ENCODE measurements at regions not wholly inside any gene's neighbourhood (a gene's known extent, or its start where the extent isn't known, plus 50 kb on each side); places are given as distances from the start of the nearest gene placed in this dataset.

DNA sequence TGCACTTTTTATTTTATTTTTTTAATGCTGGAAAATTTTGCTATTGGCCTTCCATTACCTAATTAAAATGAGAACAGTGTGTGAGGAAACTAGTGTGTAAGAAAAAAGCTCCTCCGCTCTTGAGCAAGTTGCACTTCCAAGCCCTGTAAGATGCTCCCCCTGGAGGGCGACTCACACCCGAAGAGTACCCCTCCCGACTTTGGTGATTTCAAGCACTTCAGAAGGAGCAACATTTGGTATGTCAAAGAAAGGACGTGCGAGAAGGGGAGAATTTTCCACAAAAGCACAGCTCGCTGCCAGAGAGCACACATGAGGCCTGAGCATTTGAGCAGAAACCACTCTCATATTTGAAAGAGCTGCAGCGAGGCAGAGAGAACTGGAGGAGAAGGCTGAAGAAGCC is 504.4 kb downstream of the FGF9 start:
- TF ChIP-seq POLR2A (IDR thresholded peaks at IDR 0.05; ENCODE audit: low read length): no peak
- no peak for TF ChIP-seq GATA1 (IDR thresholded peaks at IDR 0.05; ENCODE audit: low read depth, low read length)
